Stimulated activated CD4-positive, alpha-beta T cell treated with anti-CD3 and anti-CD28 coated beads, Interleukin-4, amount 100 ng/mL, for 4 hours (primary cell): ENCODE measurements at regions not wholly inside any gene's neighbourhood (a gene's known extent, or its start where the extent isn't known, plus 50 kb on each side); places are given as distances from the start of the nearest gene placed in this dataset.
"Not testable (repeated sequence)": the region's sequence is repeated elsewhere in the genome, so short reads cannot be mapped to it uniquely, and the experiment has no call there.

Experiments
- DNase-seq, 2 experiments: peaks; one replicate each; pipeline ENCODE4 v3.0.0-alpha.2; 2020

DNA sequence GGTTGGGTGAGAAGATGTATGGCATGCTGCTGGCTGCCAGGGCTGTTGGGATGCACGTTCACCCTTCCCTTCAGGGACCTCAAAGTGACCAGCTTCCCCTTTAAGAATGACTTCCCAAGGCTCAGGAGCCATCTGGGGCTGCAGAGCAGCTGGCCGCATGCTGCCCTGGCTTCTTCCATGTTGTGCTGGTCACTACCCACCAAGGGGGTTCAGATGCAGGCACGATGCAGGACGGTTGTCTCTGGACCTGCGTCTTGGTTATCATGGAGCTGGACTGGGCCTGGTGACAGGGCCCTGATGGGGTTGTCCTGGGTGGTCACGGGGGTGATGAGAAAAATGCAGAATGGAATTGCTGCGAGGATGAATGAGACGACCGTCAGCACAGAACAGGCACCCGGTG lies 297.8 kb downstream of the POTED start:
- not testable (repeated sequence) for DNase-seq

DNA sequence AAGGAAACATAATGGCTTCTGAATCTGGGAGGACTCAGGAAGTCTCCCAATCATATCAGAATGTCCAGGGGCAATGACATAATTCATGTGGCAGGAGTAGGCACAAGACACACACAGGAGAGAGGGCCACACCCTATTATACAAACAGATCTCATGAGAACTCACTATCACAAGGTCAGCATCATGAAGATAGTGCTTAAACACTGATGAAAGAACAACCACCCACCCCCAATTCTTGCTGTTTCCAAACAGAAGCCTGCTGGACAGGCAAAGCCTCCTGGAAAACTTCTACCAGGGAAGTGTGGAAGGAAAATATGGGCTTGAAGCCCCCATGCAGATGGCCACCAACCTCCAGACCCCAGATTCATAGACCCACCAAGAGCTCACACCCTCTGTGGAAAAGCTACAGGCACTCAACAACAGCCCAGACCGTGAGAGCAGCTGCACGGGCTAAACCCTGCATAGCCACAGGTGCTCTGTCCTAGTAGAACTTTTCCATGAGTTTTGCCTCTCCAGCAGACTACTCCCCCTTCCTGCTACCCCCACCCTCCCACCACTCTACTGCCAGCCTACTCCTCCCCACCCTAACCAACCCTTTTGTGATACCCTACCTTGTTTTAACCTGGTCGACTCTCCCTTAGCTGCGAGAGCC lies 287.1 kb downstream of the POTED start:
- DNase-seq = not testable (repeated sequence)

GRCh38 chr21:13893617-13894016 lies 284.0 kb downstream of the POTED start:
- DNase-seq = not testable (repeated sequence)

DNA sequence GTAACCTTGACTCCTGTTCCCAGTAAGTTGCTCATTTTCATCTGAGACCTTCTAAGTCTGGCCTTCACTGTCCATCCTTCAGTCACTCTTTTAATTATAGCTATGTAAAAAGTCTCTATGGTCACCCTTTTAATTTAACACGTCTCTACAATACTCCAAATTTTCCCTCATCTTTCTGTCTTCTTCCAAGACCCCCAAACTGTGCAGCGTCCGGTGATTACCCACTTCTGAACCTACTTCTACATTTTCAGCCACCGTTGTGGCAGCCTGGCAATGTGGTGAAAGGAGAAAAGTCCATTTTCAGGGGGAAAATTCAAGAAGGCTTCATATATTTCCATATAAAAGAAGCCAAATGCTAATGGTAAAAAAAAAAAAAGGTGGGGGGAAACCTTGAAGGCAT lies 283.4 kb downstream of the POTED start:
- DNase-seq = not testable (repeated sequence)

DNA sequence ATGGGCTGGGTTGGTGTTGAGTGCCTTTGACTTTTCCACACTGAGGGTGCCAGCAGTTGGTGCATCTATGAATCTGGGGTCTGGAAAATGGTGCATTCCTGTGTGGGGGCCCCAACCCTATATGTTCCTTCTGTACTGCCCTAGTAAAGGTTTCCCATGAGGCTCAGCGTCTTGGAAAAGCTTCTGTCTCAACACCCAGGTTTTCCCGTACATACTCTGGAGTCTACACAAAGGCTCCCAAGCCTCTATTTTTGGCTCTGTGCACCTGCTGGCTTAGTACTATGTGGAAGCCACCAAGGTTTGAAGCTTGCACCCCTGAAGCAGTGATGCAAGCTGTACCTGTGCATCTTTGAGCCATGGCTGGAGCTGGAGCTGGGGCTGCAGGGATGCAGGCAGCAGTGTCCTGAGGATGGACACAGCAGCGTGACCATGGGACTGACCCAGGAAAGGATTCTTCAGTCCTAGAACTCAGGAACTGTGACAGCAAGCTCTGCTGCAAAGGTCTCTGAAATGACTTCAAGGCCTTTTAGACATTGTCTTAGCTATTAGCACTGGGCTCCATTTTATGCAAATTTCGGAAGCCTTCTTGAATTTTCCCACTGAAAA lies 282.7 kb downstream of the POTED start:
- DNase-seq = not testable (repeated sequence)

- DNase-seq = not testable (repeated sequence)
Observed at GRCh38 chr21:13889176-13889575, 279.6 kb downstream of the POTED start.

- DNase-seq = not testable (repeated sequence)
Observed at GRCh38 chr21:13883641-13884395, 274.2 kb downstream of the POTED start.

- DNase-seq = not testable (repeated sequence)
Observed at GRCh38 chr21:13877503-13877902, 267.9 kb downstream of the POTED start.

GRCh38 chr21:13876999-13877398 lies 267.4 kb downstream of the POTED start:
- DNase-seq = not testable (repeated sequence)

DNA sequence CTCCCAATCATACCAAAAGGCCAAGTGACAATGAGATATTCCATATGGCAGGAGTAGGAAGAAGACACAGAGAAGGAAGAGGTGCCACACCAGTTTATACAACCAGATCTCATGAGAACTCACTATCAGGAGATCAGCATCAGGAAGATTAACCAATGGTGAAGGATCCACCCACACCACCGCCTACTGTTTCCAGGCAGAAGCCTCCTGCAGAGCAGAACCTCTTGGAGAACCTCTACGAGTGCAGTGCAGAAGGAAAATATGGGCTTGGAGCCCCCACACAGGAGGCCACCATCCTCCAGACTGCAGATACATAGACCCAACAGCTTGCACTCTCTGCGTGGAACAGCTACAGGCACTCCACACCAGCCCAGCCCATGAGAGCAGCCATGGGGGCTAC lies 264.4 kb downstream of the POTED start:
- DNase-seq = not testable (repeated sequence)

- DNase-seq = no peak
Observed at GRCh38 chr21:13854638-13855037, 245.1 kb downstream of the POTED start.

GRCh38 chr21:13850808-13851207 lies 241.2 kb downstream of the POTED start:
- DNase-seq = not testable (repeated sequence)

DNA sequence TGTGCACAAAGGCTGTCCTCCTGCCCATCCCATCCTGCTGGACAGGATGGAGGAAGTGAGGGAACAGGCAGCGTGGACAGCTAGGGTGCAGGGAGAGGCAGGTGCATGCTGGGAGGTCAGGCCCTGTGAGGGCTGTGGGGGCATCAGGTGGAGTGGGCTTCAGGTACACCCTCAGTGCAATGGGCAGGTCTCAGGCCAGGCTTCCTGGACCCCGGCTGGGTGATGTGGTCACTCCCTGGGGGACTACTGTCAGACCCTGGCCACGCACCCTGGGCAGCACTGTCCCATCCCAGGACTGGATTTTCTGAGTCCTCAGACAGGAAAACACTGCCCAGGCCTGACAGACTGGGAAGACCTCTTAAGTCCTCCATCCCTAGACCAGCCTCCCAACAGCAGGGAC lies 239.9 kb downstream of the POTED start:
- not testable (repeated sequence) for DNase-seq

- not testable (repeated sequence) for DNase-seq
Observed at GRCh38 chr21:13846718-13847117, 237.1 kb downstream of the POTED start.

DNA sequence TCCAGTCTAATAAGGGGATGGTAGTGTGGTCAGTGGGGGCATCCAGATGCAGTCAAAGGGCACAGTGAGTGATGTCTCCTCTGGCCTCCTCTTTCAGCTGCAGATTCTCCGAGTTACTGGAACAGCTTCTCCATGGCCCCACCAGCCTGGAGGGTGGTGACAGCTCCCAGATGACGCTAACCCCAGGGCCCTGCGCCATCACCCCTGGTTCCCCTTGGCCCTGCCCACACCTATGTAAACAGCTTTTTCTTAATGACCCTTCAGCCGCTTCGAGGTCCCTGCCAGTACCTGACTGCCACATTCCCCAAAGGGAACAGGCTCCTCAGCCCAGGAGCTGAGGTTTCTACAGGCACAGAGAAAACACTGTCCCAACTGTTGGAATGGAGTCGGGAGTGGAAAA lies 235.0 kb downstream of the POTED start:
- DNase-seq = not testable (repeated sequence)

DNA sequence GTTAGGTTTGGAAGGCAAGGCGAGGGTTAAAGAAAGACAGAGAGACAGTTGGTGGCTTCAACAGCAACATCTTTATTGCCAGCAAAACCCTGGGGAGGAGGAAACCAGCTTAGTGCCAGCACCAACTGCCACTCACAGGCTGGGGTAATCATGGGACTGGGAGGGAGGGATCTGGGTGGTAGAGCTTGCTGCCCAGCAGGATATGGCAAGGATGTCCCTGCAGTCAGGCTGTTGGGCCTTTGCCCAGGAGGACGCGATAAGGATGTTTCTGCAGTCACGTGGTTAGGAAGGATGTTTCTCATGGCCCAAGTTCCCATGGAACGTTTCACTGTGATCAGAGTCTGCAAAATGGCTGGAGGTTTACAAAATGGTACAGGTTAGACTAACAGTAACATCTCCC lies 233.5 kb downstream of the POTED start:
- not testable (repeated sequence) for DNase-seq

DNA sequence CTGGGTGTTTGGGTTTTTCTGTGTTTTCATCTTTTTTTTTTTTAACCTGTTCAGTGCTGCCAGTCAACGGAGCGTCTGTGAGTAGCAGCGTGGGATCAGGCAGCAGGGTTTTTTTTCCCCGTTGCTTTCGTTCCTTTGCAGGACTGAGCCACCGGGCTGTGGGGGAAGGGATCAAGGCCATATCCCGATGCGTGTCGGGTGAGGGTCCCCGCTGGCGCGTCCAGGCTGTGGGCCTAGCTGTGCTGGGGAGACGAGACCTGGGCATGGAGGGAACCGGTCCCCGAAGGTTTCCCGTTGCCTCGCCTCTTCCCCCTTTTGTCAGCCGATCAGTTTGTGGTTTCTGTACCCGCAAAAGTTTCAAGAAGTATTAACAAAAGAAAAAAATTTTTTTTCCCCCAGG lies 218.1 kb downstream of the POTED start:
- DNase-seq = not testable (repeated sequence)

DNA sequence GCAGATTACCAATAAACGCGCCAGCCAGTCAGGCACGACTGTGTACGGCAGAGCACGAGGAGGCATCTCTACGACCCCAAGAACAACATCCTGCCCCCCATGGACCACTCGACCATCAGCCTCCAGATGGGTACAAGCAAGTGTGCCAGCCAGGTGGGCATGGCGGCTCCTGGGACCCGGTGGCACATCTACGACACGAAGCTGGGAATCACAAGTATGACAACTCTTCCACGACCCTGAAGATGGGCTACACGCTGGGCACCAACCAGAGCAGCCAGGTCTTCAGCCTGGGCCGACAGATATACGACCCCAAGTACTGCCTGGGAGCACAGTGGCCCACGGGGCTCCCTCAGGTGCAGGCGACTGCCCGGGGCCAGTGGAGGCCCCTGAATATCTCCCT lies 217.6 kb downstream of the POTED start:
- DNase-seq = no peak

GRCh38 chr21:13826511-13826910 lies 216.9 kb downstream of the POTED start:
- DNase-seq = not testable (repeated sequence)

- DNase-seq = not testable (repeated sequence)
Observed at GRCh38 chr21:13825218-13825778, 215.7 kb downstream of the POTED start.

- DNase-seq = not testable (repeated sequence)
Observed at GRCh38 chr21:13820286-13820685, 210.7 kb downstream of the POTED start.

DNA sequence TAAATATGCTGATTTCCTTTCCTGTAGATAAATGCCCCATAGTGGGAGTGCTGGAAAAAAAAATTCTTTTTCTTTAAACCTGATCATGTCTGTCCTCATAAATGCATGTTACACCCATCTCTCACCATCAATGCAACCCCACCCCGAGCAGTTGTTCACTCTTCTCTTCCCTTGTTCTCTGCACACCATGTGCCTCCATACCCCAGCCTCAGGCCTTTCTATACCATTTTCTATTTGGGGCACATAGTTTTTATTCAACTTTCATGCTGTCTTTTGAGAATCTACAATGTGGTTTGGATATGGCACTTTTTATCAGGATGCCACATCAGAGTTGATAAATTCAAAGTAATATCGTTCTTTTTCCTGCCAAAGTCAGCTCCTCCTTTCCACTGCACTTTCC lies 202.6 kb downstream of the POTED start:
- DNase-seq = not testable (repeated sequence)

- DNase-seq = not testable (repeated sequence)
Observed at GRCh38 chr21:13810559-13810958, 201.0 kb downstream of the POTED start.
